Epithelial cell of esophagus (primary cell): ENCODE measurements at regions not wholly inside any gene's neighbourhood (a gene's known extent, or its start where the extent isn't known, plus 50 kb on each side); places are given as distances from the start of the nearest gene placed in this dataset.

Source experiments
- DNase-seq: peaks from one replicate; pipeline ENCODE4 v3.0.0; 2010; ENCODE audit warnings: low read depth
- H3K4me3 ChIP-seq: 2 replicates; pipeline ENCODE4 v1.5.1; 2011; ENCODE audit warnings: mild to moderate bottlenecking, low read length, control low read depth
- TF ChIP-seq, protein P1 (sequence below): IDR thresholded peaks from 2 replicates; pipeline ENCODE4 v1.5.1; 2011; ENCODE audit warnings: low read depth, mild to moderate bottlenecking, low read length, control low read depth, inconsistent platforms; ENCODE audit not compliant: insufficient read depth; ENCODE audit errors: missing control alignments

DNA sequence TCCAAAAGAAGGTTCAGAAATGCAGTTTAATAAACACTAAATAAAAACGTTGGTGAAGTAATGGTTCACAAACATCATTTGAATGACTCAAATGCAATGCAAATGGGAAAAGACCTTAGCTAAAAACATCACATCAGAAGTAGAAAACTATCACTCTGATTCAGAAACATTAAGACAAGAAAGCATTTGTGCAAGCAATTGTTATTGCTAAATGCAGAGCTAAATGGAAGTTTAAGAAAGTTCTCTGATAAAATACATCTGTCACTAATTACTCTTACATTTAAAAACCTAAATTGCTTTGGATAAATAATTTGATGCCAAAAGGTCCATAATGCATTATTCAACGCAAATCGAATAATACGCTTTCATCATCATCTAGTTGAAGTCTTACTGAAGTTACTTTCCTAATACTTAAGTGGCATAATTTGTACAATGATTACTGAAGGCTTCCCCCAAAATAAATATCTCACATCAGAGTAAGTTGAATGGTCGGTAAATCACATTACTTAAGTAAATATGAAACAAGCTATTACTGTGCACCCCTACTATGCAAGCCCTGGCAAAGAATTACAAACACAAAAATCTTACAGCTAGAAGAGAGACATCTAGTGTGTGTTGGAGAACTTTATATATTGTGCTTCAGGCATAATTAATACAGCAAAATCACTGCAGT lies 105.7 kb upstream of the KCTD1 start:
- no peak for DNase-seq
- TF ChIP-seq, protein P1, sequence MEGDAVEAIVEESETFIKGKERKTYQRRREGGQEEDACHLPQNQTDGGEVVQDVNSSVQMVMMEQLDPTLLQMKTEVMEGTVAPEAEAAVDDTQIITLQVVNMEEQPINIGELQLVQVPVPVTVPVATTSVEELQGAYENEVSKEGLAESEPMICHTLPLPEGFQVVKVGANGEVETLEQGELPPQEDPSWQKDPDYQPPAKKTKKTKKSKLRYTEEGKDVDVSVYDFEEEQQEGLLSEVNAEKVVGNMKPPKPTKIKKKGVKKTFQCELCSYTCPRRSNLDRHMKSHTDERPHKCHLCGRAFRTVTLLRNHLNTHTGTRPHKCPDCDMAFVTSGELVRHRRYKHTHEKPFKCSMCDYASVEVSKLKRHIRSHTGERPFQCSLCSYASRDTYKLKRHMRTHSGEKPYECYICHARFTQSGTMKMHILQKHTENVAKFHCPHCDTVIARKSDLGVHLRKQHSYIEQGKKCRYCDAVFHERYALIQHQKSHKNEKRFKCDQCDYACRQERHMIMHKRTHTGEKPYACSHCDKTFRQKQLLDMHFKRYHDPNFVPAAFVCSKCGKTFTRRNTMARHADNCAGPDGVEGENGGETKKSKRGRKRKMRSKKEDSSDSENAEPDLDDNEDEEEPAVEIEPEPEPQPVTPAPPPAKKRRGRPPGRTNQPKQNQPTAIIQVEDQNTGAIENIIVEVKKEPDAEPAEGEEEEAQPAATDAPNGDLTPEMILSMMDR: no peak
- no peak overlapping the region for H3K4me3 ChIP-seq

DNA sequence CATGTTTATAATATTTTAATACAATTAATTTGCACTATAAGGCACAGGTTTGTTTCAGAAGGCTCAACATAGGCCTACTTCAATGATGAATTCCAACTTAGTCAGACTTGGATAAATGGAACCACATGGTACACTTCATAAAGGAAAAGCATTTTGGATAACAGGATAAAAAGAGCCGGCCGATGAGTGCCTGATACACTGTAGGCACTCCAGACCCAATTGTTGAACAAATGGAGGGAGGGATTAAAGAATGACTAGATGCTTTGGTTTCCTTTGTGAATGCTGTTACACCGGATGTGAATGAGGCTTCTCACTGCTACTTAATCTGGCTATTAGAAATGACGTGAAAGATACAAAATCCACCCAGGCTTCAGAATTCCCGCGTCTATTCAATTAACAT lies 104.1 kb upstream of the KCTD1 start:
- no peak for DNase-seq
- H3K4me3 ChIP-seq: no peak overlapping the region
- TF ChIP-seq, protein P1: no peak

DNA sequence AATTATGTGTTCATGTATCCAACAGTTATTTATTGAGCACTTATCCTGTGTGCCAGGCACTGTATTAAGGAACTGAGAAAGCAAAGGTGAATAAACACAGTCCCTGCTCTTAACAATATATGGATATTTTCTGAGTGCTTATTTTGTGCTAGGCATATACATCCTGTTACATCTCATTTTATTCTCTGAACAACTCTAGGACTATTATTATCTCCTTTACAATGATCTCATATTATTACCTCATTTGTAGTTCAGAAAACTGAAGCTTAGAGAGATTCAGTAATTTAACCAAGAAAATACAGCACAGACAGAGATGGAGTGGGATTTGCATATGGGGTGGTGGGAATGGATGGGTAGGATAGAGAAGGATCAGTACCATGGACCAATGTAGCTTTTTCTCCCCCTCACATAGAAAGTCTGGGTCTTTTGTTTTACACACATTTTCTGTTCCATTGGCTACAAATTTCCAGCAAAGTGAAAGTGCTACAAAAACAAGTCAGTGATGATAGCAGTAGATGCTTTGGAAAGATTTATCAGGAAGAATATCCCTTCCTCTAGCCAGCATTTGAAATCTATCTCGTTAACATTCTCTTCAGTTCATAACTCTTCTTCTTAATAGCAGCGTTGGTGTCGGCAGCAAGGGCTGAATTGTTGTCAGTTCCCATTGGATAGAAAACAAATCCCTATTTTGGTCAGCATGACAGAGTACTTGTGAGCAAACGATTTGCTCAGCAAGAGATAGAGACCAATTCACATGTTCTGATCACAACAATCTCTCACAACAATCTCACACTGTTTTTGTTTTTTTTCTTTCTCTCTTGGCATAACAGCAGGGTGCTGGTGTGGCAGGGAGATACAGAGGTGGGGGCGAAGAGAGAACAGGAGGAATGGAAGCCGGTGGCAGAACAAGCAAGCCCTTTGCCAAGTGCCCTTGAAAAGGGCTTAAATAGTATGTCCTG lies 102.2 kb upstream of the KCTD1 start:
- H3K4me3 ChIP-seq: no peak overlapping the region
- TF ChIP-seq, protein P1: no peak
- no peak for DNase-seq

DNA sequence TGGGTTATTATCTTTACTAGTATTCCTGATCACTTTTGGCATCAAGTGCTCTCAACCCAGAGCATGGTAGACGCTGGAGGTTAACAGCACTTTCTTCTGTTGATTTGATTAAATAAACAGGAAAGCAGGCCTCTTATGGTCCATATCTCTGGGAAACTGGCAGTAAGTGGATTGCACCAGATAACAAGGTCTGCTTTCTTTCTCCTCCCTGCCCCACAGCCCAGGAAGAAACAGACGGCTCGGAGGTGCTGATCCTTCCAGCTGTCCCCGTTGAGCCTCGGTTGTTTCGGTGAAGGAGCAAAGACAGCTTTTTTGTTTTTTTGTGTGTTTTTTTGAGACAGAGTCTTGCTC lies 100.8 kb upstream of the KCTD1 start:
- no peak for DNase-seq
- no peak overlapping the region for H3K4me3 ChIP-seq
- TF ChIP-seq, protein P1: no peak

DNA sequence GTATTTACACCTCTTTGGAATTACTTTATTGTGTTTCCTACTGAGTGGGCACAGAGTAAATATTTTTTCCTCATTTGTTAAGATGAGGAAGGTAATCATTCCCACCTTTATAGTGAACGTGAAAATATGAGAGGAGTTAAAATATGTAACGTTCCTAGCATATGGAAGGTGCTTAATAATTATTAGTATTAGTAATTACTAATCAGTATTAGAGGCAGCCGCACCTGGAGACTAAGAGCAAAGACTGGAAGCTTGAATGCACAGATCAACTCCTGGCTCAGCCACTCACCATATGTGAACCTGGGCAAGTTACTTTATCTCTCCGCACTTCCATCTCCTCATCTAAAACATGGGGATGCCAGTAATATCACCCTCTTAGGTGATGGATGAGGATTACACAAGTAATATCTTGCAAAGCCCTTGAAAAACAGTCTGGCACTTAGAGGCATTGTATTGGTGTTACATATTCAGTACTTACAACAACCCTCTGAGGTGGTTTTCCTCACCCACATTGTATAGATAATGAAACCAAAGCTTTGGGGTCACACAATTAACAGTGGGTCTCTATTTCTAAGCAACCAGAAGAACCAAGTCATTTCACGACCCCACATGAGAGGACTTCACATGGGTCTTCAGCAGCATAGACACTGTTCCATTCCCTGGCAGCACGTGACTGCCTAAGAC lies 100.3 kb upstream of the KCTD1 start:
- no peak overlapping the region for H3K4me3 ChIP-seq
- TF ChIP-seq, protein P1: no peak
- DNase-seq: no peak

DNA sequence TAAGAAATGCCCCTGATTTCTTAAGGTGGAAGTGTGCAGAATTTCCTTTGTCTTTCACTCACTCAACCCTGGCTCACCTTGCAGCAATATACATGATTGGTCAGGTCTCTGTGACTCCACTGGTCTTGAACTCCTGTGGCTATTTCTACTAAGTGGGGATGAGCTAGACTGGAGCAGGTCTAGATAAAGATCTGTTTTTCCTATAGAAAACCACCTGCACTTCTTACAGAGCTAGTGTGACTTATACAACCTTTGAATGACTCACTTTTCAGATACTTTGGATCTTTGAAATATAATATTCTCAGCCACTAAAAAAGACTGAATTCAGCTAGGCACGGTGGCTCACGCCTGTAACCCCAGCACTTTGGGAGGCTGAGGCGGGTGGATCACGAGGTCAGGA lies 98.5 kb upstream of the KCTD1 start:
- TF ChIP-seq, protein P1: no peak
- no peak for DNase-seq
- no peak overlapping the region for H3K4me3 ChIP-seq
